ENCODE measurements at regions not wholly inside any gene's neighbourhood (a gene's known extent, or its start where the extent isn't known, plus 50 kb on each side); places are given as distances from the start of the nearest gene placed in this dataset.

DNA sequence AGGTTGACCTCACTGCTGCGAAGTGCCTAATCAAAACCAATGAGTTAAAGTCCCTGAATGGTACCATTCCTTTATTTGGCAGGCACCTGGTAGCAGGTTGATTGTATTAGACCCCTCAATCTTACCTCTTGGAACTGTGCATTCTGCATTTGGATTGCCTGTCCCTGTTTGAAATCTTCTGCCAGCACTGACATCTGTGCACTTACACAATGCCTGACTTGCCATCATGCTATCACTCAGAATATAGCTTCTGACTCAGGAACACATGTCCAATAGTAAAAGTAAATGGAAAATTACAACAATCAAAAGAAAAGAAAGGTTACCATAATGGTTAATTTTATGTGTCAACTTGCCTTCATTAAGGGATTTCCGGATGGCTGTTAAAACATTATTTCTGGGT lies 366.0 kb upstream of the PDGFD start:
- TF ChIP-seq, protein P1, sequence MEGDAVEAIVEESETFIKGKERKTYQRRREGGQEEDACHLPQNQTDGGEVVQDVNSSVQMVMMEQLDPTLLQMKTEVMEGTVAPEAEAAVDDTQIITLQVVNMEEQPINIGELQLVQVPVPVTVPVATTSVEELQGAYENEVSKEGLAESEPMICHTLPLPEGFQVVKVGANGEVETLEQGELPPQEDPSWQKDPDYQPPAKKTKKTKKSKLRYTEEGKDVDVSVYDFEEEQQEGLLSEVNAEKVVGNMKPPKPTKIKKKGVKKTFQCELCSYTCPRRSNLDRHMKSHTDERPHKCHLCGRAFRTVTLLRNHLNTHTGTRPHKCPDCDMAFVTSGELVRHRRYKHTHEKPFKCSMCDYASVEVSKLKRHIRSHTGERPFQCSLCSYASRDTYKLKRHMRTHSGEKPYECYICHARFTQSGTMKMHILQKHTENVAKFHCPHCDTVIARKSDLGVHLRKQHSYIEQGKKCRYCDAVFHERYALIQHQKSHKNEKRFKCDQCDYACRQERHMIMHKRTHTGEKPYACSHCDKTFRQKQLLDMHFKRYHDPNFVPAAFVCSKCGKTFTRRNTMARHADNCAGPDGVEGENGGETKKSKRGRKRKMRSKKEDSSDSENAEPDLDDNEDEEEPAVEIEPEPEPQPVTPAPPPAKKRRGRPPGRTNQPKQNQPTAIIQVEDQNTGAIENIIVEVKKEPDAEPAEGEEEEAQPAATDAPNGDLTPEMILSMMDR (IDR thresholded peaks at IDR 0.05): no peak
- no peak for TF ChIP-seq POLR2A (IDR thresholded peaks at IDR 0.05)
